NCI-H82 (cell line): ENCODE measurements at regions not wholly inside any gene's neighbourhood (a gene's known extent, or its start where the extent isn't known, plus 50 kb on each side); places are given as distances from the start of the nearest gene placed in this dataset.

ENCODE experiments used
- DNase-seq: peaks from one replicate; lab custom pipeline; 2025; lab: John Stamatoyannopoulos, UW

DNA sequence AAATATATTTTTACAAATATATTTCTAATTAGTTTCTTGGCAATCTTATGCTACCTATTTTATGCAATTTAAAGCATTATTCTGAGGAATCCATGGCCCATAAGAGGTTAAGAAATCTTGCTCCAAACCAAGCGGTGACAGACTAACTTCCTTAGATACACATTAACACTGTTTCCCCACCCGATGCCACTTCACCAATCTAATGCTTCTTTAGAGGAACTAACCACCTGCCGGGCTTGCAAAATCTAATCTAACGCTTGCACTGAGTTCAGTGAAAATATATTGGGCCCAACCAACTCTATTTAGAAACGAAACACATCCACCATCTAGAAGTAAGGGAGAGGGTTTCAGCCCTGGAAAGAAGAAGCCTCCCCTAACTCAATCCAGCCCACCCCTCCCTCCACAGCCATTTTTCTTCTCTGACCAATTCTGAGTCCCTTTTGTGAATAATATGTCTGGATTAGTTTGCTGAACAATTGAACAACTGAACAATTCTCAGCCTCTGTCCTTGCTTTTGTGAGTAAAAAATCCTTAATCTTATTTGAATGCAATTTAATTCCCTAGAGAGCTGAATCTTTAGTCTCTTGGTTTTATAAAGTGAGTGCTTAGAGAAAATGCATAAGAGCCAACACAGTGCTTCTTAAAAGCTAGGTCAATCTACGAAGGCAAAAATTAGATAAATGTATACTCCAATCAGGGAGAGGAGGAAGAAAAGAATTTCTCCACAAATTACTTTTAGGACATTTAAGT, 150.4 kb upstream of the ADAMTS9 start:
- peak; percentile 21 for DNase-seq

DNA sequence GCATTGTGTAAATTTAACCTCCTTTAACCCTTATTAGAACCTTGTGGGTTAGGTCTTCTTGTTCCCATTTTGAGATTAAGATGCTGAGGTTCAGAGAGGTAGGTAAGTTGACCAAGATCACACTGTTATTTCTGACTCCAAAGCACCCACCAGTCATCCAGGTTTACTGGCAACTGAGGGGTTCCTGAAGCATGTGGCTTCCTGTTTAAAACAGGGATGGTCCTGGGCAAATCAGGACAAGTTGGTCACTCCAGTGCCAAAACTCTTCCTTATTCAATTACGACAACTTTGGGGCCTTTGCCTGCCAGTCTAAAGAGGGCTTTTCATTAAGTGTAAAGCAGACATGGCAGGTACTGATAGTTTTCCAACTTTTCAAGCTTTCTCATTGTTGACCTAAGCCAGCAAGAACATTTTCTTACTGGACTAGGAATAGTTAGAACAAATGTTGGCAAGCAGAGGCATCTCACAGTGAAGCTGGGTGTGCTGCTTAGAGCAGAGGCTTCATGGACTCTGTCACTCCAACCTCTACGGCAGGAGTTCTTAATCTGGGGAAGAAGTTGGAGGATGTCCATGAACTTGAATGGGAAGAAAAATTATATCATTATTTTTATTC, 149.4 kb upstream of the ADAMTS9 start:
- no peak for DNase-seq

DNA sequence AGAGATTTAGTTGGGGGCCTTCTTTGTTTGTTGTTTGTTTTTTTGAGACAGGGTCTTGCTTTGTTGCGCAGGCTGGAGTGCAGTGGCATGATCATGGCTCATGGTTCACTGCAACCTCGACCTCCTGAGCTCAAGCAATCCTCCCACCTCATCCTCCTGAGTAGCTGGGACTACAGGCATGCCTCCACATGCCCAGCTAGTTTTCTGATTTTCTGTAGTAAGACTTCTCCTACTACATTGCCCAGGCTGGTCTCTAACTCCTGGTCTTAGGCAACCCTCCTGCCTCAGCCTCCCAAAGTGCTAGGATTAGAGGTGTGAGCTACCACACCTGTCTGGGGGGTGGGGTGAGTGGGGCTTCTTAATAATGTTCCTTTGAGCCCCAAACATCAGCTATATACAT, 148.3 kb upstream of the ADAMTS9 start:
- no peak for DNase-seq

- DNase-seq, result no peak
These were observed 144.3 kb upstream of the ADAMTS9 start for GRCh38 chr3:64832098-64832497.

GRCh38 chr3:64830681-64831080, 142.9 kb upstream of the ADAMTS9 start:
- DNase-seq, result no peak

GRCh38 chr3:64829331-64829730, 141.5 kb upstream of the ADAMTS9 start:
- DNase-seq, result no peak

GRCh38 chr3:64828276-64828675, 140.5 kb upstream of the ADAMTS9 start:
- DNase-seq, result no peak

DNA sequence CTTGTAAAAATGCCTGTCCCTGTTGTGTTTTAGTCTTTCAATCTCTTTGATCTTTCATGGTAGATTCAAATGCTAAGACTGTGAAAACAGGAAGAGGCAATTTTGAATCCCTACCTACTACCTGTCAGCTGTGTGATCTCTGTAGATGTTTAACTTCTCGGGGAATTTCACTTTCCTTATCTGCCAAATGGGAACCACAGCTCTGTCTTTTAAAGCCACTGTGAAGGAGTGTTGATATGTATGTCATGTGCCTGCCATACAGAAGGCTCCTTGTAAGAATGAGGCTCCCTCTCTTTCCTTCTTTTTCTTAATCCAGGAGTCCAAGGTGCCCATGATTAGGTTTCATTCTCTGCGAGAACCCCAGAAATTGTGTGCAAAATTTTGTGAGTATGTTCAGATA, 139.6 kb upstream of the ADAMTS9 start:
- no peak for DNase-seq

DNA sequence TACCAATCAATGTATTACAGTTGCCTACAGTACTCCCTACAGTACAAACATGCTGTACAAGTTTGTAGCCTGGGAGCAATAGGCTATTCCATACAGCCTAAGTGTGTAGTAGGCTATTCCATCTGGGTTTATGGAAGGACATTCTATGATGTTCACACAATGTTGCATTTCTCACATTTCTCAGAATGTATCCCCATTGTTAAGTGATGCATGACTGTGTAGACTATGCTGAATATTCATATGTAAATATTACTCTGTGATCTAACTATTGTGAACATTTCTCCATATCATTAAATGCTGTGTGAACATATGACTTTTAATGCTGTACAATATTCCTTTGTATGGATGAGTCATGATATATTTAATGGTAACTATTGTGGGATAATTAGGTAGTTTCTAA, 139.2 kb upstream of the ADAMTS9 start:
- DNase-seq, result no peak

- peak; percentile 4 for DNase-seq
These were observed 137.8 kb upstream of the ADAMTS9 start for GRCh38 chr3:64825404-64826120.

- no peak for DNase-seq
These were observed 136.7 kb upstream of the ADAMTS9 start for GRCh38 chr3:64824394-64824909.

- no peak for DNase-seq
These were observed 130.4 kb upstream of the ADAMTS9 start for GRCh38 chr3:64818196-64818595.

DNA sequence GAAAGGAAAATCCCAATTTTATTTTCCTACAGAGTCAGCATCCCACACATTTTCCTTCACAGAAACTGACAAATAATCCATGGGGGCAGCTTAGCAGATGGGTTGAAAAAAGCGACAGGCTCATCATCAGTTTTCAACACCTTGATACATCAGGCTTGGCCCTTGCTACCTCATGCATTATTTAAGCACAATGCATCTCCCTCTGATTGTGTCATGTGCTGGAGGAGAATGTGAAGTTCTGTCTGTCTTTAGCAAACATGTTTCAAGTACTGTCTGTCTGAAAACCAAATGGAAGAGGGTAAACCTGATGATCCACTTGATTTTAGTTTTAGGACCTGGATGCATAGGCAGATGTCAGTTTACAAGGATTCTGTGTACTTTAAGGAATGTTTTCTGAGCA, 128.6 kb upstream of the ADAMTS9 start:
- DNase-seq, result no peak

GRCh38 chr3:64815789-64816188, 128.0 kb upstream of the ADAMTS9 start:
- no peak for DNase-seq

- DNase-seq, result no peak
These were observed 127.4 kb upstream of the ADAMTS9 start for GRCh38 chr3:64815195-64815631.

GRCh38 chr3:64814351-64814750, 126.6 kb upstream of the ADAMTS9 start:
- DNase-seq, result no peak

GRCh38 chr3:64813326-64813725, 125.5 kb upstream of the ADAMTS9 start:
- DNase-seq, result no peak

GRCh38 chr3:64809086-64809485, 121.3 kb upstream of the ADAMTS9 start:
- no peak for DNase-seq

DNA sequence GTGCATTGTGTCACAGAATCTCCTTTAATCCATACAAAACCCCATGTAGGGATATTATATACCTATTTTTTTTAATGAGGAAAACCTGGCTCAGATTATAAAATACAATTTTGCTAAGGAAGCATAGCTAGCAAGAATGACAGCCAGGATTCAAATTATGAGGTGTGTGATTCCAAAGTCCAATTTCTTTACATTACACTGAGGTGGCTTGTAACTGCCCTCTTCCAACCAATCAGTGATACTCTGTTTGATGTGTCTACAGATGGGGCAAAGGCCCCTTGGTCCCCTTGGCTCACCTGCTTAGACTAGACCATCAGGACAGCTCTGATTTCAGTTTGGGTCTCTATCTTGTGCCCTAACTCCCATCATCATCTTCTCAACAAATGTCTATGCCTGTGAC, 120.3 kb upstream of the ADAMTS9 start:
- no peak for DNase-seq

- DNase-seq, result no peak
These were observed 119.1 kb upstream of the ADAMTS9 start for GRCh38 chr3:64806668-64807605.

DNA sequence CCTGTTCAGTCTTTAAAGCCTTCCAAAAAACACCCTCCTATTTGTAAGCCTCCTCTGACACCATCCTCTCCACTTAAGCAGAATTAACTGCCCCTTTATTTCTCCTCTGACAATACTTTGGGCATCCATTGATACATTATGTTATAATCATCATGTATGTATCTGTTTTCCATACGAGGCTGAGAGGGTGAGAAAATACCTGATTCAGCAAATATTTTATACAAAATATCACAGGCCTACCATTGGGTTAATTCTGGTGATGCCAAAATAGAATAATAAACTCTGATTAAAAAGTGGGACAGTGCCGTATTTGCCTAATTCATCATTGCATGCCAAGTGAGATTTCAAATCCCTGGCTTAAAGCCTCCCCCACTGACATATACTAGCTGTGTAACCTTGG, 118.2 kb upstream of the ADAMTS9 start:
- no peak for DNase-seq

GRCh38 chr3:64805248-64805647, 117.4 kb upstream of the ADAMTS9 start:
- no peak for DNase-seq
